ENCODE measurements at regions not wholly inside any gene's neighbourhood (a gene's known extent, or its start where the extent isn't known, plus 50 kb on each side); places are given as distances from the start of the nearest gene placed in this dataset.

GRCh38 chr13:22091222-22091970 is 420.5 kb downstream of the FGF9 start:
- DNase-seq (ENCODE audit: low spot score in 2 of 2), result peak in 1 of 2 donors; percentile 38
- intact Hi-C loops (cut with DNase I; ENCODE audit: low total_unique reads), result no loop called here
- 30 to 33% methylated on average over 10 of the region's 10 CpGs for WGBS, 2 donors
- no peak for TF ChIP-seq CTCF (IDR thresholded peaks at IDR 0.05)
- no peak for TF ChIP-seq POLR2A (IDR thresholded peaks at IDR 0.05)
- no peak overlapping the region for H3K4me3 ChIP-seq (ENCODE audit: low read depth, poor library complexity, severe bottlenecking)

DNA sequence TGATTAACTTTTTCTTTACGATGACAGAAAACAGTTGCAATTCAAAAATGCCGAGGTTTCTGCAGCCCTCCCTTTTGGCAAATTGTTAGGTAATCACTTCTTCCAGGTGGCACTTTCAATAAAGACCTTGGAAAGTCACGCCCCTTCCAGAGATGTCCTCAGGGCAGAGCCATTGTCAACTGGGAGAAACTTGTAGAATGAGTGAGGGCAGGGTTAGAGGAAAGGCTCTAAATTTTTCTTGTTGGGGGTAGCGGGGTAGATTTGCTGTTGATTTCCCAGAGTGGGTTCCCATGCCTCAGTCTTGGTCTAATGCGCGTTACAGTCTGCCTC is 421.1 kb downstream of the FGF9 start:
- WGBS, 2 donors, result 45 to 46% methylated on average over 6 of the region's 6 CpGs
- TF ChIP-seq CTCF (IDR thresholded peaks at IDR 0.05), result no peak
- no peak for TF ChIP-seq POLR2A (IDR thresholded peaks at IDR 0.05)
- H3K4me3 ChIP-seq (ENCODE audit: low read depth, poor library complexity, severe bottlenecking), result no peak overlapping the region
- intact Hi-C loops (cut with DNase I; ENCODE audit: low total_unique reads), result no loop called here
- DNase-seq (ENCODE audit: low spot score in 2 of 2), result no peak

DNA sequence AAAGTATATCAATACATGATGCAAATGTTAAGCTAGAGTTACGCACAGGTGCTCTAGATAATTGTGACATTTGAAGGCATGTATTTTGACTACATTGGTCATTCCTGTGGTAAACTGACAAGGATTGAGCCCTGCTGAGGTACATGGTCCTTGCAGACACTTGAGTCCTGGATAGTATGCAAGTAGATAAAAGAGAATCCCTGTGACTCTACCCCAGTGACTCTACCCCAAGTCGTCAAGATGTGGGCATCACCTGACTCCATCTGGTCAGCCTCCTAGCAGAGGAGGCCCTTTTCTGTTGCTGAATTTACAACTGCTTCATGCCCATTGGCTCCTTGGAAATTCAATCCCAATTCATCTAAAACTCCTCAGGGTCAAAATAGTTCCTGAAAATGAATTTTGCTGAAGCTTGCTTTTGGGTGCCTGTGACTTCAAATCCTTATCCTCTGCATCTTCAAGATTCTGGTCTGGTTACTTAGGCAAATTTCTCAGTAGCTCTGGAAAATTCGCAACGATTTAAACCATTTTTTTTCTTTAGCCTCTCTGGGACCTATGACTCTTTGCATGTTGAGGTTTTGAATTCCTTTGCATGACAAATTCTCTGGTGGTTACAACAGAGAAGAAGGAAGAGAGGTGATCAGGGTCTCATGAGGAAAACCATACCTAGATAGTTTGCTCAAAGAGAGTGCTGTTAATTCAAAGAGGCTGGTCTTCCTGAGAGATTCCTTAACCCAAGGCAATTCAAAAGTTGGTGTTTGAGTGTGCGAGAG is 422.1 kb downstream of the FGF9 start:
- H3K4me3 ChIP-seq (ENCODE audit: low read depth, poor library complexity, severe bottlenecking), result no peak overlapping the region
- no peak for DNase-seq (ENCODE audit: low spot score in 2 of 2)
- intact Hi-C loops (cut with DNase I; ENCODE audit: low total_unique reads), result no loop called here
- TF ChIP-seq POLR2A (IDR thresholded peaks at IDR 0.05), result no peak
- TF ChIP-seq CTCF (IDR thresholded peaks at IDR 0.05), result no peak
- WGBS, 2 donors, result 93 to 95% methylated on average over 5 of the region's 5 CpGs

DNA sequence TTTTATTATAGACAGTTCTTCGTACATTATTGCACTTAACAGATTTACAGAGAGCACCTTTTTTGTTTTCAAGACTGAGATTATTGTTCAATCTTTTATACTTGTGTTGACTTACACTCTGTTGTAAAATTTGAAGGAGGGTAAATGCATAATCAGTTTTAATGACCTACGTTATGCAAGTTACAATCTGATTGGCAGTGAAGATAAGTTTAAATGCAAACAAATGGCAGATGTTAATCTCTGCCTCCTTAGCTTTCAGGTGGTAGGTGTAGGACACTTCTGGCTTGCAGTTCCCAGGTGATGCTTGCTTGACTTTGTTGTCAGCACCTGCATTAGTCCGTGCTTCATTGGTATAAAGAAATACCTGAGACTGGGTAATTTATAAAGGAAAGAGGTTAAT is 424.9 kb downstream of the FGF9 start:
- no peak for TF ChIP-seq CTCF (IDR thresholded peaks at IDR 0.05)
- no peak for TF ChIP-seq POLR2A (IDR thresholded peaks at IDR 0.05)
- no peak for DNase-seq (ENCODE audit: low spot score in 2 of 2)
- intact Hi-C loops (cut with DNase I; ENCODE audit: low total_unique reads), result no loop called here
- no peak overlapping the region for H3K4me3 ChIP-seq (ENCODE audit: low read depth, poor library complexity, severe bottlenecking)
- WGBS, 2 donors, result 62 to 70% methylated on average over 3 of the region's 3 CpGs

DNA sequence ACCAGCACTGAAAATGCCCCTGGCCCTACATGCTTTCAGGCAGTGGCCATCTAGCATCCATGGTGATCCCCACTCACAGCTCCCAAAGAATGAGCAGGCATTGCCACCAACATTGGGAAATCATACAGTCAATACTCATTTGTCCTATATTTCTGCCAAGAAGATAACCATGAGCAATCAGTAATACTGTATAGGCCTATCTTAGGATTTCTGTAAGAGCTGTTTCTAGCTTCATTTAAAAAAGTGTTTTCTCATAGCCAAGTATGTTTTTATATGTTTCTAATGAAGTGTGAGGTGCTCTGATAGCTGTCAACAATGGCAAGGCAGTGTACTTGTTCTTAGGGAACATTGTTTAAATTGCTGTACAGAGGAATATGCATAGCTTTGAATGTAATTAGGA is 428.7 kb downstream of the FGF9 start:
- no peak overlapping the region for H3K4me3 ChIP-seq (ENCODE audit: low read depth, poor library complexity, severe bottlenecking)
- intact Hi-C loops (cut with DNase I; ENCODE audit: low total_unique reads), result no loop called here
- DNase-seq (ENCODE audit: low spot score in 2 of 2), result no peak
- TF ChIP-seq POLR2A (IDR thresholded peaks at IDR 0.05), result no peak
- no peak for TF ChIP-seq CTCF (IDR thresholded peaks at IDR 0.05)

Data from lower leg skin (tissue), 4 donors.